ENCODE measurements at regions not wholly inside any gene's neighbourhood (a gene's known extent, or its start where the extent isn't known, plus 50 kb on each side); places are given as distances from the start of the nearest gene placed in this dataset.

- TF ChIP-seq GATA2 (IDR thresholded peaks at IDR 0.05; ENCODE audit: low read depth, low read length): no peak
- no peak for TF ChIP-seq GATA3 (IDR thresholded peaks at IDR 0.05; ENCODE audit: low read depth, low read length)
Observed at GRCh38 chr22:47899894-47900293, 1137.4 kb downstream of the TBC1D22A start.
